HepG2 (cell line): ENCODE measurements at regions not wholly inside any gene's neighbourhood (a gene's known extent, or its start where the extent isn't known, plus 50 kb on each side); places are given as distances from the start of the nearest gene placed in this dataset.

Experiments used
- KLF9 ChIP-seq: IDR thresholded peaks from 2 replicates; pipeline ENCODE4 v1.6.1; 2016; ENCODE audit warnings: low read depth
- YY1 ChIP-seq: IDR thresholded peaks from 2 replicates; pipeline ENCODE4 v1.6.1; 2011; ENCODE audit warnings: low read length, low read depth, moderate library complexity, mild to moderate bottlenecking; ENCODE audit not compliant: insufficient read depth, insufficient replicate concordance
- ZMYM2 ChIP-seq: sonication (generic); formaldehyde crosslinking; IDR thresholded peaks from 2 replicates; pipeline ENCODE4 v1.8.0; 2022; ENCODE audit warnings: mild to moderate bottlenecking, missing genetic modification reagents
- ZNF350 ChIP-seq: sonication (generic); formaldehyde crosslinking; IDR thresholded peaks from 2 replicates; pipeline ENCODE4 v1.4.0; 2020; ENCODE audit warnings: mild to moderate bottlenecking, low read depth, missing genetic modification reagents, borderline replicate concordance
- TF ChIP-seq, protein P1 (sequence below), 2 experiments: IDR thresholded peaks; 2 replicates each; pipeline ENCODE4 v1.6.1; 2011 to 2012; ENCODE audit warnings: low read length in 2 of 2, borderline replicate concordance in 1 of 2, low read depth in 1 of 2, mild to moderate bottlenecking in 1 of 2, moderate library complexity in 1 of 2
- TF ChIP-seq, protein P2 (sequence below): sonication (generic); formaldehyde crosslinking; IDR thresholded peaks from 2 replicates; pipeline ENCODE4 v1.5.0; 2020; ENCODE audit warnings: mild to moderate bottlenecking, missing genetic modification reagents, moderate library complexity

DNA sequence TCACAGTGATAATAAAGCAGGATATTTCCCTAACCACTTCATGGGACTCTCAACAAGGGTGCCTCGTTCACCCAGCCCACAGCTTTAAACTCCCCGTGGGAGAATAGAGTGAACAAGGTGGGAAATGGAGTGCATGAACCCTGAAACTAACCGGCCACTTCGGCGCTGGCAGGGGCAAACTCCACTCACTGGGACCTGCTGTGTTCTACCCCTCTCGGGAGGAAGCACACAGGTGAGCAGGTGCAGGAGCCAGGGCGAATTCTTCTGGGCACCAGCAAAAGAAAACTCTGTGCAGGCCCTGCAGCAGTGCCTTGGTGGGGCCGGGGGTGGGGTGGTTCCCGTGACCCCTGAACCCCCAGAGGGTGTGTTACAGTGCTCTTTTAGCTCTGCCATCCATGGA lies 2029.1 kb upstream of the LRRTM1 start:
- TF ChIP-seq YY1 (no peak), ZNF350 (CRISPR knock-in tag) (no peak), ZMYM2 (no peak), KLF9 (no peak)
- TF ChIP-seq, protein P1, sequence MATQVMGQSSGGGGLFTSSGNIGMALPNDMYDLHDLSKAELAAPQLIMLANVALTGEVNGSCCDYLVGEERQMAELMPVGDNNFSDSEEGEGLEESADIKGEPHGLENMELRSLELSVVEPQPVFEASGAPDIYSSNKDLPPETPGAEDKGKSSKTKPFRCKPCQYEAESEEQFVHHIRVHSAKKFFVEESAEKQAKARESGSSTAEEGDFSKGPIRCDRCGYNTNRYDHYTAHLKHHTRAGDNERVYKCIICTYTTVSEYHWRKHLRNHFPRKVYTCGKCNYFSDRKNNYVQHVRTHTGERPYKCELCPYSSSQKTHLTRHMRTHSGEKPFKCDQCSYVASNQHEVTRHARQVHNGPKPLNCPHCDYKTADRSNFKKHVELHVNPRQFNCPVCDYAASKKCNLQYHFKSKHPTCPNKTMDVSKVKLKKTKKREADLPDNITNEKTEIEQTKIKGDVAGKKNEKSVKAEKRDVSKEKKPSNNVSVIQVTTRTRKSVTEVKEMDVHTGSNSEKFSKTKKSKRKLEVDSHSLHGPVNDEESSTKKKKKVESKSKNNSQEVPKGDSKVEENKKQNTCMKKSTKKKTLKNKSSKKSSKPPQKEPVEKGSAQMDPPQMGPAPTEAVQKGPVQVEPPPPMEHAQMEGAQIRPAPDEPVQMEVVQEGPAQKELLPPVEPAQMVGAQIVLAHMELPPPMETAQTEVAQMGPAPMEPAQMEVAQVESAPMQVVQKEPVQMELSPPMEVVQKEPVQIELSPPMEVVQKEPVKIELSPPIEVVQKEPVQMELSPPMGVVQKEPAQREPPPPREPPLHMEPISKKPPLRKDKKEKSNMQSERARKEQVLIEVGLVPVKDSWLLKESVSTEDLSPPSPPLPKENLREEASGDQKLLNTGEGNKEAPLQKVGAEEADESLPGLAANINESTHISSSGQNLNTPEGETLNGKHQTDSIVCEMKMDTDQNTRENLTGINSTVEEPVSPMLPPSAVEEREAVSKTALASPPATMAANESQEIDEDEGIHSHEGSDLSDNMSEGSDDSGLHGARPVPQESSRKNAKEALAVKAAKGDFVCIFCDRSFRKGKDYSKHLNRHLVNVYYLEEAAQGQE (IDR thresholded peaks at IDR 0.05; ENCODE audit: borderline replicate concordance in 1 of 2, low read depth in 1 of 2, low read length in 2 of 2), result no peak
- TF ChIP-seq, protein P2, sequence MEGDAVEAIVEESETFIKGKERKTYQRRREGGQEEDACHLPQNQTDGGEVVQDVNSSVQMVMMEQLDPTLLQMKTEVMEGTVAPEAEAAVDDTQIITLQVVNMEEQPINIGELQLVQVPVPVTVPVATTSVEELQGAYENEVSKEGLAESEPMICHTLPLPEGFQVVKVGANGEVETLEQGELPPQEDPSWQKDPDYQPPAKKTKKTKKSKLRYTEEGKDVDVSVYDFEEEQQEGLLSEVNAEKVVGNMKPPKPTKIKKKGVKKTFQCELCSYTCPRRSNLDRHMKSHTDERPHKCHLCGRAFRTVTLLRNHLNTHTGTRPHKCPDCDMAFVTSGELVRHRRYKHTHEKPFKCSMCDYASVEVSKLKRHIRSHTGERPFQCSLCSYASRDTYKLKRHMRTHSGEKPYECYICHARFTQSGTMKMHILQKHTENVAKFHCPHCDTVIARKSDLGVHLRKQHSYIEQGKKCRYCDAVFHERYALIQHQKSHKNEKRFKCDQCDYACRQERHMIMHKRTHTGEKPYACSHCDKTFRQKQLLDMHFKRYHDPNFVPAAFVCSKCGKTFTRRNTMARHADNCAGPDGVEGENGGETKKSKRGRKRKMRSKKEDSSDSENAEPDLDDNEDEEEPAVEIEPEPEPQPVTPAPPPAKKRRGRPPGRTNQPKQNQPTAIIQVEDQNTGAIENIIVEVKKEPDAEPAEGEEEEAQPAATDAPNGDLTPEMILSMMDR (CRISPR knock-in tag), result no peak
